Hematopoietic multipotent progenitor cell treated with erythropoietin and hydrocortisone succinate and interleukin-3 and kit ligand, for 15 days (in vitro differentiated cells): ENCODE measurements at regions not wholly inside any gene's neighbourhood (a gene's known extent, or its start where the extent isn't known, plus 50 kb on each side); places are given as distances from the start of the nearest gene placed in this dataset.
A peak's percentile ranks its signal among the peaks of the same experiment; 100 is the strongest.
"Not testable (repeated sequence)": the region's sequence is repeated elsewhere in the genome, so short reads cannot be mapped to it uniquely, and the experiment has no call there.

Experiments used
- DNase-seq: peaks from one replicate; pipeline ENCODE4 v3.0.0-alpha.2; 2015; ENCODE audit warnings: low spot score

DNA sequence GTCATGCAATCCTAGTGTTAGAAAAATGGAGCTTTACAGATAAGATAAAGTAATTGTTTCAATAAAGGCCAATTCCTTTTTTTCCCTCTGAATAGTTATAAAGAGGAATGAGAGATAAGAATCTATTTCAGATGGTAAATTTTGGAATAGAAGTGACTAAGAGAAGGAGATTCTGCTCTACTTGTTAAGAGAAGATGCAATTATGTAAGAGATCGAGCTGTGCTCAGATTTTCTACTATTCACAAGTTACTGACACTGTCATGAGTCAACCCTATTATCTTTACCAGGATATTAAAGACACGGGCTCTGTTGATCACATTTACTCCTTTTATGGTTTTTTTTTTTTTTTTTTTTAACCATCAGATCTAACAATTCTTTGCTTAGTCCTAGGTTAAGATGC is 511.3 kb downstream of the ARL4A start:
- no peak for DNase-seq

DNA sequence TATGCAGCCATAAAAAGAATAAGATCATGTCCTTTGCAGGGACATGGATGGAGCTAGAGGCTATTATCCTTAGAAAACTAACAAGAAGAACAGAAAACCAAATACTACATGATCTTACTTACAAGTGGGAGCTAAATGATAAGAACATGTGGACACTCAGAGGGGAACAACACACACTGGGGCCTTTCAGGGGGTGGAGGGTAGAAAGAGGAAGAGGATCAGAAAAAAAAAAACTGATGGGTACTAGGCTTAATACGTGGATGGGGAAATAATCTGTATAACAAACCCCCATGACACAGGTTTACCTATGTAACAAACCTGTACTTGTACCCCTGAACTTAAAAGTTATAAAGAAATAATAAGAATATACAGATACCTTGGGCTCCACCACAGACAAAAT is 514.2 kb downstream of the ARL4A start:
- DNase-seq: no peak

DNA sequence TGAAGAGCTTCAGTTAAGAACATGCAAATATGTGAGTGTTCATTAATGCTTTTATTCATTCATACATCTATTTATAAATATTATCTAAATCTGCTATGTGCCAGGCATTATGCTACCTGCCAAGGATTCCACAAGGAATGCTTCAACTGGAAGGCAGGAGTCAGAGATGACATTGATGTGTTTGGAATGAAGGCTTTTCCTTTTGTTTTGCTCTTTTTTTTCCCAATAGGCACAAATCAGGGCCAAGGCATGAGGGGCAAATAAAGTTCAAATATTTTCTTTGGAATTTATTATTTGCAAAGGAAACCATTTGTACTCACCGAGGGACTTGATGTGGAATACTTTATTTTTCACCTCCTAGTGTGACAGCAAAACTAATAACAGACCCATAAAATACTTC is 530.3 kb downstream of the ARL4A start:
- DNase-seq: no peak

DNA sequence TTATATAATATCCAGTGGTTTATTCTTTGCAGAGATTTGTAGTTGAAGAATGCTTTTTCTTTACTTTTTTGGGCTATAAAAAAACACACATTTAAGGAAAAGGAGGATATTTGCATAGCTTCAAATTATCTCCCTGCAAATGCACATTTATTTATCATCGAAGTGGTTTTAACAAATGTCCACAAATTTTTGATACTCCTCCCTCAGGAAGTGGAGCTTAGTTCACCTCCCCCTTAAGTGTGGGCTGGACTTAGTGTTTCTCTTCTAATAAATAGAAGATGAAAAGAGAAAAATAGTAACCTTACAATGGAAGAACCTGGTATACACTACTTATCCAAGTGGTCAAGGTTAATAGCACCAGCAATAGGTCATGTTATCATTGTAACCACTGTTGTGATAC is 537.6 kb downstream of the ARL4A start:
- DNase-seq: no peak

DNA sequence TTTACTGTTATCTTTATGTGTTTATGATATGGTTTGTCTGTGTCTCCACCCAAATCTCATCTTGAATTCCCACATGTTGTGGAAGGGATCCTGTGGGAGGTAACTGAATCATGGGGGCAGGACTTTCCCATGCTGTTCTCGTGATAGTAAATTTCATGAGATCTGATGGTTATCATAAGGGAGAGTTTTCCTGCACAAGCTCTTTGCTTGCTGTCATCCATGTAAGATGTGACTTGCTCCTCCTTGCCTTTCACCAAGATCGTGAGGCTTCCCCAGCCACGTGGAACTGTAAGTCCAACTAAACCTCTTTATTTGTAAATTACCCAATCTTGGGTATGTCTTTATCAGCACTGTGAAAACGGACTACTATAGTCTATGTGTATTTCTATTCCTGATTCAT is 539.0 kb downstream of the ARL4A start:
- no peak for DNase-seq

DNA sequence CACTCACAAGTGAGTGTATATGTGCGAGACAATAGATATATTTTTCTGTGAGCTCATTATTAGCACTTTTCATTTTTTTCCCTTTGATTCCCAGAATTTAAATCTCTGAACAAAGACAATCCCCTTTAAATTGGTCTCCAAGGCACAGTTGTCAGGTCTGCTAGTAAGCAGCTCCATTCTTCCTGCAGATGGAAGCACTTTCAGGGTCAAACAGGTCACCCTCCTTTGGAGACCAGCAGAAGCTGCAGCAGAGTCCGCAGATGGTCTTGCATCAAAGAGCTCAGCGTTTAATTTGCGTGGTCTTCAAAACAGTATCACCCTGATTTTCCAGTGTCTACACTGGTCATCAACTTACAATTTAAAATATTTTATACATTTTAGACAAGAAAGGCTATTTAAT is 543.8 kb downstream of the ARL4A start:
- DNase-seq: no peak

DNA sequence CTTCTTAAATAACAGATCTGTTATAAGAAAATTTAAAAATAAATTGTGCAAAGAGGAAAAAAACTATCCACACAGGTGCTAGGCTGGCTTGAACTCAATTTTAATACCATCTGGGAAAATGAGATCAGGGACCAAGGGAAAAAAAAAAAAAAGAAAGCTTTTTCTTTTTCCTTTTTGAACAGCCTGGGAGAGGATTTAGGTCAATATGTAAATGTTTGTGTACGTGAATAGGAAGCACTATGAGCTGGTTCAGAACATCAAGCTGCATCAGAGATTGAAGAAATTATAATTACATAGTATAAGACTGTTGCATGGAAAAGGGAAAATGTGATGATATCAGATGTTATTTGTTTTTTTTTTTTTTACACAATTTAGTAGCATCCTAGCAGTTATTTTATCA is 548.0 kb downstream of the ARL4A start:
- DNase-seq: no peak

DNA sequence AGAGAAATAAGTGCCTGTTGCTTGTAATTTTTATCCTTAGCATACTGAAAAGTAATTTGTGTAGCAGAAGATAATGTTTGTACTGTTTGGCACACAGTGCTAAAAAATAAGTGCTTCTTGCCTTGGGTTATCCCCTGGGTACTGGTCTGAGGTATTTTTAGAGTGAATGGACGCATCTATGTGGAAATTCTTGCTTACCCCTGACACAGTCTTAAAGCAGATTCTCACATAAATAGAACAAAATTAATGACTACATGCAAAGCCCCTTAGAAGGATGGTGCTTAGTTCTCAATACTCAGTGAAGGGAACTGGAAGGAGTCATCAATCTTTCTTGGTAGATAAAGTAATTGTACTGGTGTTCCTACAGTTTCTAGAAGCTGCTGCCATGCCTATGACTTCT is 548.6 kb downstream of the ARL4A start:
- no peak for DNase-seq

DNA sequence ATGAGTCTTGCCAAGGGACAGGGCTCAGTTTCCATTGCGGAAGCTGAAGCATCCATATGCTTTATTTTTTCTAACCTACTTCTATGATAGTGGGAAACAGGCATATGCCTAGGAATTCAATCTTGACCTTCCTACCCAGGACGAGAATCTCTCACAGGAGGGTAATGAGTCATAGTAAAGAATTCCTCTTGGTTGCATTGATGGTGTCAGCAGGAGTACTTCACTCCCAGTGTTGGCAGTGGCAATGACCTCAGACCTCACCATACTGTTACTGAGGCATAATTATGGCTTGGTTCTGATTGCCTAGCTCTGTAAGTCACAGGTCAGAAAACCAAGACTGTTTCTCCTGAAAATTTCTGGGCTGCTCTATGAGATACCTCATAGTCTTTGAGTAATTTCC is 552.9 kb downstream of the ARL4A start:
- DNase-seq: no peak

DNA sequence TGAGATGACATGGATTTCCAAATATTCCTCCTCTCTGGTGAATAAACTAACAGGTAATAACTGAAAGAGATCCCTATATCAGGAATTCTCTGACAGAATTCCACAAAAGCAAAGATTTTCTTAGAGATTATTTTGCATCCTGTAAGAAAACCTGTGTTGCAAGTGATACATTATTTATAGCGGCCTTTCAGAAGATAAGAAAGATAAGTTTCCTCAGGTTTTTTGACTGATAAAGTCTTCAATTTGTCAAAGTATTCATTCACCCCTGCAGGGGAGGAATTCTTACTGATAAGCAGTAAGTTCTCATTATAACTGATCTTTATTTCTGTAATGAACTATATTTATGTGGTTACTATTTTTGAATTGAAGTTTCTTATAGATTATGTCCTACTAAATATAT is 554.0 kb downstream of the ARL4A start:
- DNase-seq: no peak

DNA sequence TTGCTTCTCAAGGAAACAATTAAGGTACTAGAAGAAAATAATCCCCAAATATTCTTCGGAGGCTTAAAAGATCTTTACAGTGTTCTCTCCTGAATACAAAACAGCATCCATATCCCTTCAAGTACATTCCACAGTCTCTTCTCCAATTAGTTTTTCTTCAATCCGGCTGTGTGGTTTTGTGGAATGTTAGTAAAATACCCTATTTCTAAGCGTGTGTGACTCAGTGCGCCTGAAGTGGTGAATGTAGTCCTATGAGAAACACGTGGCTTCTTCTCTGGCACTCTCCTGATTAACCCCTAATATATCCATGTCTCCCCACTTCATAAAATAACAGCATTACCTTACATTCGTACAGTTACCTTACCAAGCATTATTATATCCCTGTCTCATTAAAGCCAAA is 570.2 kb downstream of the ARL4A start:
- DNase-seq: no peak

DNA sequence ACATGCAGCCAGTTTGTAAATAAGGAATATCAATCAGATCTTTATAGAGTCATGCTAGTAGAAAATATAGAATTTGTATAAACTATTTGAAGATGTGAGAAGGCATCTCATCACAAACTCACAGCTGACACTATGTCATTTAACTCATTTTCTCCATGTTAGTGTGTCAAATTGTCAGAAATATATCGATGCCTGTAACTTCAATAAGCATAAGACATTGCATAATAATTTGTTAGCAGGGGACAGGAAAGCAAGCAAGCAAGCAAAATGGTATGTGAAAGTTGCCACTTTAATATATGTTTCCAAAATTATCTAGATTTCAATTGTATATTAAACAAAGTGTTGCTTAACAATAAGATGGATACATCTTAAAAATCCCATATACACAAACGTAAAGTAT is 571.0 kb downstream of the ARL4A start:
- no peak for DNase-seq

DNA sequence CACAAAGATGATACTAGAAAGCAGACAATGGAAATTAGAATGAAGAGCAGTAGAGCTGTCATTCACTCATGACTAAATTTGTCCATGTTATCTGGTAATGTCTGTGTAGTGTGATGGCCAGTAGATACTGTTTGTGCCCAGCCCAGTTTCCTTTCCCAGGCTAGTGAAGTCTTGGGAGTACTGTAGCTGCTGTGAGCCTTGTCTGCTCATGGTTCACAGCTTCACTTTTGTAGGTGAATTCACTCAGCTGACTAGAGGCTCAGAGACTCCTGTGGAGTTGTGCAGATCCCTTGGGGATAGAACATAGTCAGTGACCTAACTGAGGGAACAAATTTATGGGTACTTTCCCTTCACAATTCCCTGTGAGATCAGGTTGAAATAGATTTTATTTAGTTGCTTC is 572.5 kb downstream of the ARL4A start:
- no peak for DNase-seq

DNA sequence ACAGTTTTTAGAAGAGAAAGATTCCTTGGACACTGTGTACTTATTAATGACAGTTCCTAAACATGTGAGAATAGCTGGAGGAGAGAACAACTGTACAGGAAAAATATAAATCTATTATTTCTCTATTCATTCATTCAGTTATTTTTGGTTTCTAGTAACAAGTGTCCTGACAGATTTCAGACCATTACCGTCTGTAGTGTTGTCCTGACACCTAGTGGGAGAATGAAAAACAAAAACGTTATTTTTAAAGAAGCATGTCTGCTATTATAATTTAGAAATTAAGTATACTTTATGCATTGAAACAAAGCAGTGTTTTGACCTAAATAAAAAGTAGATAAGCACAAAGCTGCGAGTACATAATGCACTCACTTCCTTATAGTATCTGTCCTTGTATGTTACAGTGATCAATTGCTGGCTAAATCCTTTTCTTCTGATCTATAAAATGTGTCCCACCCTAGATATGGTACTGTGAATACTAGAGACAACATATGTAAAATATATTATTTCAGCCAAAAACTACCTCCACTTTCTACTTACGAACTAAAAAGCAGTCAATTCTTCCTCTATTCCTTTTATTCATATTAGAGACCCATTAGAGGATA is 575.6 kb downstream of the ARL4A start:
- DNase-seq: peak; percentile 39

DNA sequence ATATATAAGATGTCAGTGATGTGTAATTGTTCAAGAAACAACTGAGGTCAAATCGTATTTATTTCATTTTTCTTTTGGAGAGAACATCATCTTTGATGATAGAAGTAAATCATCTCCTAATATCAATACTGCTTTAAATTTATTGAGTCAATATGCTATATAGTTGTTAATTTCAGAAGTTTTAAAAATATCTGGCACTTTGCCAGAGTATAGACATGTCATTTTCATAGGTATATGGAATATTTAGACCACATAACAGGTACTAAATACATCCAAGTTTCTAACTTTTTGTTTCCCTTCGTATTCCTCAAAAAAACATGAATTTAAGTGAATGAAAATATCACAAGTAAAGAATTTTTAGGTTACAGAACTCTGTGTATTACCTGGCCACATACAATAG is 577.8 kb downstream of the ARL4A start:
- no peak for DNase-seq

DNA sequence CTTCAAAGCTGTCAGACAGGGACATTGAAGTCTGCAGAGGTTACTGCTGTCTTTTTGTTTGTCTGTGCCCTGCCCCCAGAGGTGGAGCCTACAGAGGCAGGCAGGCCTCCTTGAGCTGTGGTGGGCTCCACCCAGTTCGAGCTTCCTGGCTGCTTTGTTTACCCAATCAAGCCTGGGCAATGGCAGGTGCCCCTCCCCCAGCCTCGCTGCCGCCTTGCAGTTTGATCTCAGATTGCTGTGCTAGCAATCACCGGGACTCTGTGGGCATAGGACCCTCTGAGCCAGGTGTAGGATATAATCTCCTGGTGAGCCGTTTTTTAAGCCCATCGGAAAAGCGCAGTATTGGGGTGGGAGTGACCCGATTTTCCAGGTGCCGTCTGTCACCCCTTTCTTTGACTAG is 586.8 kb downstream of the ARL4A start:
- not testable (repeated sequence) for DNase-seq

DNA sequence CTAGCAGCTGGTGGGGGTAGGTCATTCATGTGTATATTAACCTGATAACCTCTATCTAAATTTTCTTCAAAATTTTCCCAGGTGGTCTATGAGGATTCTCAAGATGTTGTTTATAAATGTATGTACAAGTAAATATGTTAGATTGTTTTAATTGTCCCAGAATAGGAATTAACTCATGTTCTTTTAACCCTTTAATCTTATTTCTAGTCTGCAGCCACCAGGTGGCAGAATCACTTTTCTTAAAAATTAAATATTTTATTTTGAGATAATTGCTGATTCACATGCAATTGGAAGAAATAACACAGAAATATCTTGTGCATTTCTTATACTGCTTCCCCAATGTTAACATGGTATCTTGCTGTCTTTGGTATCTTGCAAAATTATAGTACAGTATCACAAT is 589.5 kb downstream of the ARL4A start:
- no peak for DNase-seq

DNA sequence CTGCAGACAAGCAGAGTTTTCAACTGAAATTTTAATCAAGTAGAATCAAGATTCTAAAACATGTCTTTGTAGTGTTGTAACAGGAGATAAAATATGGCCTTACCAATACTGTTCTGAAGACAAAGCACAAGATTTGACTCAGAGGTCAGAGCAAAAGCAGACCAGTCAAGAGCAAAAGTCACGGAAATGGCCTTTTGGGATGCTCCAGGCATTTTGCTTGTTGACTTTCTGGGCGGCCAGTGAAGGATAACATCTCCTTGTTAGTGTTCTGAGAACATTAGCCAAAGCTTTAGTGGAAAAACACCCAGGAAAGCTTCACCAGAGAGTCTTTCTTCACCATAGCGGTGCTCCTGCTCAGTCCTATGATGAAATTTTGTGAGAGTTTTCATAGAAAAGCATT is 590.6 kb downstream of the ARL4A start:
- DNase-seq: no peak

DNA sequence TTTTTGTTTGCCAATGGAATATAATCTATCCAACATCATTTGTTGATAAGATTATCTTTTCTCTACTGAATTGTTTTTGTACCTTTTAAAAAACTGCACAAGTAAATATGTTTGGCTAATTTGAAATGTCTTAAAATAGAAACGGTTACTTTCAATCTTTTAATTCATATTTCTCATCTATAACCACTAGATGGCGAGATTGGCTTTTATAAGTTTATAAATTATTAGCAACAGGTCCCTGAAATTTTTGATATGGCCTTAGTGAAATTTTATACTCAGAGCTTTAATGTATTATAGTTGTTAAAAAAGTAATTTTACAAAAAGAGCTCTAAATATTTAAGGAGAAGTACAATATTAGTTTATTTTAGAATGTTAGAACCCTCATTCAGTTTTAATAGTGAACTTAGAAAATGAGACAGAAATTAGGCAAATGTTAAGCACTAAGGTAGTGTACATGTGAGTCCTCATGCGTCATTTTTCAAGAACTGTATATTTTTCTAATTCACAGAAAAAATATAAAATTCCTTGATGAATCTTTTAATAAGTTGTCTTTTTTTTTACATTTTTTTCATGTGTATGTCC is 592.5 kb downstream of the ARL4A start:
- peak; percentile 42 for DNase-seq

DNA sequence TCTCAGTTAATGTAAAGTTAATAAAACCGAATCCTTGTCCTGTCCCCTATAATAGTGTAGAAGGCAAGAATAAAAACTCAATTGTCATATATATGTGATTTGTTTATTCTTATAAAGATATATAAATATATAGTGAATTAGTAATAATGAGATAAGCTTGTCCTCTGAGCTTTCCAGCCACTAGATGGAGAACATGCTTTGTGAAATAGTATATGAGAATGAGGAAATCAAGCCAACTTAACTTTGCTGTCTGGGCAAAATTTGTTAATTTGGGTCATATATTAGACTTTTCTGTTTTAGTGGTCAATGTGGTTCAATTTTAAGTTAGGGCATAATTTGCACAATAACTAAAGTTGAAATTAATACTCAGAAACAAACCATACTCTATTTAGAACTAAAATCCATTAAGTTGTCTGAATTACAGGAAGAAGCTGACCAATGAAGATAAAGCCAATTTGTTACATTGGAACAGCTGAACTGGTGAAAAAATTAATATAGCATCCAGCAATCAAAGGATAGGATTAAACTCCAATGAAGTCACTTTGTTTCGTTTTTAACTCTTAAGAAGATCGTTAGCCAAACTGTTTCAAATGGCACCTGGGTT is 595.0 kb downstream of the ARL4A start:
- DNase-seq: no peak

DNA sequence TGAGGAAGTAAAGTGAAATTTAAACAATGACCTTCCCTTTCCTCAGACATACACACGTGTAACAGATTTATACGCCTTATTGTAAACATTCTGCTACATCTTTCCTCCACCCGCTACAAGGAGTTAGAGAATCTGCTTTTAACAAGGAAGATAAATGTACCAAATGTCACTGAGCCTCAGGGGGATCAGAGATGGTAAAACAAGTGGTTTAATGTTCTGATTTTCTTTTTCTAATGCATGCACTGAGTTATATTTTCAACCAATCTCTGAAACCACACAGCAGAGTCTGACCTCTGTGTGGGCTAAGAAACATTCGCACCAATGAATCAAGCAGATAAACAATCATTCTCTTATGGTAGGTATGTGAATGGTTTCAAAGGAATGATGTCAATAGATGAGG is 599.5 kb downstream of the ARL4A start:
- no peak for DNase-seq

DNA sequence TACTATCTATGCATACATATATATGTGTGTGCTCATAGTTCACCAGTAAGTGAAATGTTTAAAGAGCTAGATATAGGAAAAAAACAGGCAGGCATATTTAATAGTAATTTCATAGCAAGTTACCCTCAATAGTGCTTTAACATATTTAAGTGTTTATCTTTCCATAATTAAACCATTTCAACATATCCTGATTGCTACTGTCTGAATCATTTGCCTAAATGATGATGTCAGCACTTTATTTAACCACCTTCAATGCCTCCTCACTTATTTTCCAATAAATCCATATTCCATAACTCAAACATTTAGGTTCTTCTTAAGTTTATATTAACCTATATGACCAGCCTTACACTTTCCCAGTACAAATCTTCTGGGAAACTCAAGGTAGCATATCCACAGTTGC is 601.1 kb downstream of the ARL4A start:
- DNase-seq: no peak

DNA sequence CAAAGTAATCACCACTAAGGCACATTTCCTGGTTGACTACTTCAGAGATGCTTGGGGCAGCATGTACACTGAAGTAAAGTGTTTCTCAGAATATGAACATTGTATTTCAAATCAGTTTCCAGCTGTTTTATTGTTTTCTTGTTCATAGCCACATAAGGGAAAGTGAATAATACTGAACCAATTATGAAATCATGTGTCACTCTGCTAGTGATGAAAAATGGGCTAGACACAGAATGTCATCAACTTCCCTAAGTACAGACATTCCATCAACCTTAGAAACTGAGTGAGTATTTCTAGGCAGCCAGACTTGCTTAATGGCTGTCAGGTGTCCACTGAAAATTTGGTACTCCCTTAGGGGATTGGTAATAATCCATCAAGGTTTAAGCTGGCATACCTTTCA is 603.5 kb downstream of the ARL4A start:
- no peak for DNase-seq
